H9 (cell line): ENCODE measurements at regions not wholly inside any gene's neighbourhood (a gene's known extent, or its start where the extent isn't known, plus 50 kb on each side); places are given as distances from the start of the nearest gene placed in this dataset.
A peak's percentile ranks its signal among the peaks of the same experiment; 100 is the strongest.

Experiments used
- DNase-seq: peaks from one replicate; pipeline ENCODE4 v3.0.0-alpha.2; 2017
- H2AFZ ChIP-seq: one replicate; pipeline ENCODE4 v1.6.1; 2013; ENCODE audit warnings: mild to moderate bottlenecking, low read length, control low read depth, moderate library complexity
- H2AK5ac ChIP-seq: 2 replicates; pipeline ENCODE4 v1.6.1; 2013; ENCODE audit warnings: low read length, control low read depth, mixed read lengths; ENCODE audit not compliant: insufficient read length
- H2BK120ac ChIP-seq: one replicate; pipeline ENCODE4 v1.6.1; 2013; ENCODE audit warnings: low read depth, mild to moderate bottlenecking, low read length, control low read depth, inconsistent platforms; ENCODE audit not compliant: poor library complexity, severe bottlenecking
- H2BK12ac ChIP-seq: 2 replicates; pipeline ENCODE4 v1.6.1; 2013; ENCODE audit warnings: low read length, control low read depth, mixed read lengths, low read depth; ENCODE audit not compliant: insufficient read length
- H2BK15ac ChIP-seq: 2 replicates; pipeline ENCODE4 v1.6.1; 2013; ENCODE audit warnings: low read depth, low read length, control low read depth
- H2BK20ac ChIP-seq: one replicate; pipeline ENCODE4 v1.6.1; 2013; ENCODE audit warnings: low read depth, mild to moderate bottlenecking, low read length, control low read depth, inconsistent platforms; ENCODE audit not compliant: poor library complexity, severe bottlenecking
- H2BK5ac ChIP-seq: 2 replicates; pipeline ENCODE4 v1.6.1; 2013; ENCODE audit warnings: low read length, control low read depth, mixed read lengths; ENCODE audit not compliant: insufficient read length
- H3K14ac ChIP-seq: 2 replicates; pipeline ENCODE4 v1.6.1; 2013; ENCODE audit warnings: low read length, control low read depth; ENCODE audit not compliant: insufficient read depth
- H3K18ac ChIP-seq: 2 replicates; pipeline ENCODE4 v1.6.1; 2013; ENCODE audit warnings: low read depth, mild to moderate bottlenecking, mixed read lengths, low read length, control low read depth; ENCODE audit not compliant: insufficient read length
- H3K23ac ChIP-seq: 2 replicates; pipeline ENCODE4 v1.6.1; 2013; ENCODE audit warnings: low read length, control low read depth, mixed read lengths, low read depth; ENCODE audit not compliant: insufficient read length
- H3K23me2 ChIP-seq: 2 replicates; pipeline ENCODE4 v1.6.1; 2013; ENCODE audit warnings: low read depth, mild to moderate bottlenecking, mixed read lengths, low read length, control low read depth; ENCODE audit not compliant: insufficient read length, poor library complexity, severe bottlenecking
- H3K27ac ChIP-seq: 2 replicates; pipeline ENCODE4 v1.5.1; 2013; ENCODE audit warnings: low read length, control low read depth, mixed read lengths, low read depth; ENCODE audit not compliant: insufficient read length
- H3K27me3 ChIP-seq: 2 replicates; pipeline ENCODE4 v1.6.1; 2013; ENCODE audit warnings: low read length, control low read depth, inconsistent platforms; ENCODE audit not compliant: insufficient read depth
- H3K4ac ChIP-seq: 2 replicates; pipeline ENCODE4 v1.6.1; 2013; ENCODE audit warnings: low read depth, mild to moderate bottlenecking, control low read depth, inconsistent platforms, low read length, moderate library complexity
- H3K4me1 ChIP-seq: 2 replicates; pipeline ENCODE4 v1.6.1; 2013; ENCODE audit warnings: low read length, control low read depth, inconsistent platforms; ENCODE audit not compliant: insufficient read depth
- H3K4me2 ChIP-seq: 2 replicates; pipeline ENCODE4 v1.6.1; 2013; ENCODE audit warnings: low read length, control low read depth, mixed read lengths; ENCODE audit not compliant: insufficient read length, insufficient read depth
- H3K56ac ChIP-seq: 2 replicates; pipeline ENCODE4 v1.6.1; 2013; ENCODE audit warnings: low read depth, mild to moderate bottlenecking, mixed read lengths, low read length, control low read depth; ENCODE audit not compliant: insufficient read length
- H3K79me1 ChIP-seq: 2 replicates; pipeline ENCODE4 v1.6.1; 2013; ENCODE audit warnings: low read depth, mild to moderate bottlenecking, moderate library complexity, low read length, control low read depth, inconsistent platforms; ENCODE audit not compliant: insufficient read depth, poor library complexity, severe bottlenecking
- H3K79me2 ChIP-seq: 2 replicates; pipeline ENCODE4 v1.6.1; 2013; ENCODE audit warnings: low read length, control low read depth, inconsistent platforms; ENCODE audit not compliant: insufficient read depth
- H3K9ac ChIP-seq: 2 replicates; pipeline ENCODE4 v1.6.1; 2013; ENCODE audit warnings: low read length, control low read depth, mixed read lengths; ENCODE audit not compliant: insufficient read length; ENCODE audit errors: extremely low read depth
- H3K9me3 ChIP-seq: one replicate; pipeline ENCODE4 v1.6.1; 2013; ENCODE audit warnings: low read depth, low read length, inconsistent platforms; ENCODE audit not compliant: control insufficient read depth
- H3T11ph ChIP-seq: one replicate; pipeline ENCODE4 v1.6.1; 2013; ENCODE audit warnings: mild to moderate bottlenecking, low read length, control low read depth, inconsistent platforms
- H4K20me1 ChIP-seq: one replicate; pipeline ENCODE4 v1.6.1; 2013; ENCODE audit not compliant: control insufficient read depth, insufficient read length, insufficient read depth
- H4K5ac ChIP-seq: 2 replicates; pipeline ENCODE4 v1.6.1; 2013; ENCODE audit warnings: low read depth, mild to moderate bottlenecking, mixed read lengths, low read length, control low read depth; ENCODE audit not compliant: insufficient read length
- H4K8ac ChIP-seq: replicated peaks from 2 replicates; pipeline ENCODE4 v1.6.1; 2013; ENCODE audit warnings: low read length, control low read depth, mixed read lengths, low read depth; ENCODE audit not compliant: insufficient read length
- H4K91ac ChIP-seq: 2 replicates; pipeline ENCODE4 v1.6.1; 2013; ENCODE audit warnings: low read depth, mild to moderate bottlenecking, moderate library complexity, mixed read lengths, low read length, control low read depth; ENCODE audit not compliant: insufficient read length
- H3K27ac Mint-ChIP-seq, 3 experiments: 2 replicates in 2 of 3; 3 replicates in 1 of 3; pipeline ENCODE4 v1.8.0; 2020 to 2021; ENCODE audit warnings: mixed read lengths in 3 of 3, mild to moderate bottlenecking in 1 of 3, moderate library complexity in 1 of 3
- H3K27me3 Mint-ChIP-seq: 2 replicates; pipeline ENCODE4 v1.8.0; 2021; ENCODE audit warnings: low read depth, mild to moderate bottlenecking, moderate library complexity, mixed read lengths
- H3K36me3 Mint-ChIP-seq, 3 experiments: 2 replicates in 2 of 3; 3 replicates in 1 of 3; pipeline ENCODE4 v1.8.0; 2020 to 2021; ENCODE audit warnings: low read depth in 3 of 3, mixed read lengths in 3 of 3; ENCODE audit not compliant: insufficient read depth in 1 of 3
- H3K4me1 Mint-ChIP-seq, 2 experiments: 2 replicates each; pipeline ENCODE4 v1.8.0; 2020; ENCODE audit warnings: mixed read lengths in 2 of 2
- H3K4me3 Mint-ChIP-seq, 2 experiments: 2 replicates in 1 of 2; 3 replicates in 1 of 2; pipeline ENCODE4 v1.8.0; 2020 to 2021; ENCODE audit warnings: mild to moderate bottlenecking in 2 of 2, mixed read lengths in 2 of 2, moderate library complexity in 1 of 2
- H3K9me3 Mint-ChIP-seq, 2 experiments: 2 replicates in 1 of 2; 3 replicates in 1 of 2; pipeline ENCODE4 v1.8.0; 2020; ENCODE audit warnings: mild to moderate bottlenecking in 2 of 2, mixed read lengths in 2 of 2, moderate library complexity in 1 of 2
- CTCF ChIP-seq: fragments of 200-600 bp; sonication (generic); conservative IDR thresholded peaks from 3 replicates; pipeline ENCODE4 v1.8.0; 2021; ENCODE audit warnings: antibody characterized with exemption, mild to moderate bottlenecking
- whole genome bisulfite sequencing: extraction: QIAGEN DNeasy Blood & Tissue Kit; methylation state at CpG from one replicate; pipeline ENCODE4 v1.1.7; 2013; ENCODE audit warnings: missing lambda C conversion rate, low lambda C conversion rate, mixed read lengths; ENCODE audit not compliant: insufficient read length; ENCODE audit errors: extremely low coverage; 5-methylcytosine and 5-hydroxymethylcytosine counted together

- Histone ChIP-seq H3T11ph (no peak overlapping the region), H3K23me2 (no peaks in the 10 kb centered on the region), H3K4ac (no peak overlapping the region), H4K8ac (no peak overlapping the region), H3K79me1 (no peaks in the 10 kb centered on the region), H4K20me1 (no peaks in the 10 kb centered on the region), H2BK120ac (no peak overlapping the region), H4K5ac (no peak overlapping the region), H3K18ac (no peak overlapping the region), H2AFZ (no peak overlapping the region), H3K56ac (no peak overlapping the region), H2BK20ac (no peak overlapping the region), H3K9ac (no peak overlapping the region), H3K79me2 (no peaks in the 10 kb centered on the region), H4K91ac (no peak overlapping the region), H3K9me3 (no peaks in the 10 kb centered on the region), H2AK5ac (no peak overlapping the region), H3K27ac (no peak overlapping the region), H3K14ac (no peak overlapping the region), H2BK15ac (no peak overlapping the region), H2BK12ac (no peak overlapping the region), H3K4me1 (no peaks in the 10 kb centered on the region), H3K4me2 (no peak overlapping the region), H3K23ac (no peak overlapping the region), H2BK5ac (no peak overlapping the region), H3K27me3 (no peaks in the 10 kb centered on the region)
- no peaks in the 10 kb centered on the region; a peak in 3 of 5 replicates for H3K9me3 Mint-ChIP-seq
- H3K4me1 Mint-ChIP-seq = peaks cover 7% of the 10 kb centered on the region in 2 experiments; a peak in 1 of 4 replicates
- DNase-seq = peak; percentile 9
- TF ChIP-seq CTCF = no peak
- no peak overlapping the region for H3K27ac Mint-ChIP-seq
- no CpG with 5 or more reads among the region's 3 CpGs for WGBS
- no peaks in the 10 kb centered on the region for H3K36me3 Mint-ChIP-seq
- H3K4me3 Mint-ChIP-seq = no peak overlapping the region
- peaks cover 5% of the 10 kb centered on the region; the same call in 1 of the 2 replicates for H3K27me3 Mint-ChIP-seq
Observed at GRCh38 chr10:46233181-46233580, 53.6 kb upstream of the ANTXRL start.
